GM19099 (cell line): ENCODE measurements at regions not wholly inside any gene's neighbourhood (a gene's known extent, or its start where the extent isn't known, plus 50 kb on each side); places are given as distances from the start of the nearest gene placed in this dataset.

Experiments
- POLR2A ChIP-seq: IDR thresholded peaks from 3 replicates; pipeline ENCODE4 v1.6.1; 2011; ENCODE audit warnings: low read depth; ENCODE audit not compliant: insufficient read length; ENCODE audit errors: extremely low read depth

DNA sequence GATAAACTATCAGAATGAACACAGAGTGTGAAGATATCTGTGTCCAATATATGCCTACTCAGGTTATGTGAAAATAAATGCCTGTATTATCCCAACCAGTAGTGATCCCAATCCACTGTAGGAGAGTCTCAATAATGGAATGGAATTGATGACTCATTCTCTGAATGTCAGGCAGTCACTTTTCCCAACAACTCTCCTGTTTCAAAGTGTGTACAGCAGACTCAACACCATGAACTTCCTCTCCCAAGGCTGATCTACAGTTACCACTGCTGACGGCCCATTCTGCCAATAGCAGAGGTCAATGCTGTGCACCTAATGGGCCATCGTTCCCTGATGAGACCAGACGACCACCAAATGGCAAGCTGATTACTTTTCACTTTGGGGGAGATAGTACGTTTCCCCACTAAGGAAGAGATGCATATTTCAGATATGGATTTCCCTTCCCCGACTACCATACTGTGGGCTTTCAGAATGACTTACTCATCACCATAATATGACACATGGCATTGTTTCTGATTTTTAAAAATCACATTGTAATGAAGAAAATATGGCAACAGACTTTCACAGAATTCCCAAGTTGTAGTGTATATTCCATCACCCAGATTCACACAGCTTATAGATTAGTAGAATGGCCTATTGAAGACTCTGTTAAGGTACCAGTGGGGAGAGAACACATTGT lies 601.7 kb upstream of the VRK2 start:
- no peak for TF ChIP-seq POLR2A

DNA sequence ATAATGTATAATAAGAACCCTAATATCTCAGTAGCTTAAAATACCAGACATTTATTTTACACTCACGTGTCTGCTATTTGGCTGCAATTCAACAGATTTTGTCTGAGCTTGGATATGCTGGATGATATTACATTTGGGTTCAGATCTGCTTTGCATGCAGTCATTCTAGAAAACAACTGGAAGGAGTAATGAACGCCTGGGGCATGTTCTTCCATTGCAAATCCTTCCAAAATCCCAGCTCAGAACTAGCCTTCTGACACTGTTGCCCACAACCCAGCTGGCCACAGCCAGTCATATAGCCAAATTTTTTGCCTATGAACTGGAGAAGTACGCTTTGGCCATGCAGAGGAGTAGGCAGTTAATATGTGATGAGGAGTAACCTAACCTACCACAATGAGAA lies 597.8 kb upstream of the VRK2 start:
- TF ChIP-seq POLR2A: no peak

DNA sequence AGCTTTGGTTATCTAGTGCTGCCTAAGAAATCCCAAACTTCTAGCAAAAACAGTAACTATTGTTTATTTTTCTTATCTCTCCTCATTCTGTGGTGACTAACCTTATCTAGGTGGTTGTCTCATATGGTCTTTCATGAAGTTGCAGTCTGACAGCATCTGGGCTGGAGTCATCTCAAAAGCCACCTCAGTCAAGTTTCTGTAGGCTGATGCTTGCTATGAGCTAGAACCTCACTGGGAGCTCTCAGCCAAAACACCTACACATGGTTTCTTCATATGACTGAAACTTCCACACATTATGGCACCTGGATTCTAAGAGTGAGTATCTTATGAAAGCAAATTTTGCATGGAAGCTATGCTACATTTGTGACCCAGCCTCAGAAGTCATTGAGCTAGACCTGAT lies 596.4 kb upstream of the VRK2 start:
- no peak for TF ChIP-seq POLR2A

DNA sequence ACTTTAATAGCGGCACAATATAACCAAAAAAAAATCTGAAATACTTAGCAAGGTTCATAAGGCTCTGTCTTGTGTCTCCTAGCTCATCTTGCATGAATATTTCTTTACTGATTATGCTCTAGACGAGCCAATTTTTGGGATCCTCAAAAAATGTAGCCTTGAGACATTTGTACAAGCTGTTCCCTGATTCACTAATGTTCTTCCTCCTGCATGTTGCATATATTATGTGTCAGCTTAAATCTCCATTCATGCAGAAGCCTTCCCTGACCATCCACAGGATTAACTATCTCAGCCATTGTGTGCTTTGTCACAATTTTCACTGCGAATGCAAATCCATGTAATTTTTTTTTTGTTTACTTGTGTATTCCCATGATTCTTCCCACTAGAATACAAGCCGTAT lies 594.0 kb upstream of the VRK2 start:
- no peak for TF ChIP-seq POLR2A

DNA sequence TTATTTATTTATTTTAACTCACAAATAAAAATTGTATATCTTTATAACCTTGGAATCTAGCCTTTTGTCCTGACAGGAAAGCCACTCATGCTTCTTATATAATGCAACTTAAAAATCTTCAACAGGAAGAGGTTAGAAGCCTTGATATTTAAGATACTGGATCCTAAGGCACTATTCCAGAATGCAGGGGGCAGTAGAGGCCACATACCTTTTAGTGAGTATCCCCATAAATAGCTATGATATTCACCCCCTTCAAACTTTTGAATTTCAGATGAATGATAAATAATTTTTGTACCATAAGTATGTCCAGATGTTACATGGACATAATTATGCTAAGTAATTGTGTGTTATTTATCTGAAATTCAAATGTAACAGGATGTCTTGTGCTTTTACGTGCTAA lies 592.7 kb upstream of the VRK2 start:
- TF ChIP-seq POLR2A: no peak

DNA sequence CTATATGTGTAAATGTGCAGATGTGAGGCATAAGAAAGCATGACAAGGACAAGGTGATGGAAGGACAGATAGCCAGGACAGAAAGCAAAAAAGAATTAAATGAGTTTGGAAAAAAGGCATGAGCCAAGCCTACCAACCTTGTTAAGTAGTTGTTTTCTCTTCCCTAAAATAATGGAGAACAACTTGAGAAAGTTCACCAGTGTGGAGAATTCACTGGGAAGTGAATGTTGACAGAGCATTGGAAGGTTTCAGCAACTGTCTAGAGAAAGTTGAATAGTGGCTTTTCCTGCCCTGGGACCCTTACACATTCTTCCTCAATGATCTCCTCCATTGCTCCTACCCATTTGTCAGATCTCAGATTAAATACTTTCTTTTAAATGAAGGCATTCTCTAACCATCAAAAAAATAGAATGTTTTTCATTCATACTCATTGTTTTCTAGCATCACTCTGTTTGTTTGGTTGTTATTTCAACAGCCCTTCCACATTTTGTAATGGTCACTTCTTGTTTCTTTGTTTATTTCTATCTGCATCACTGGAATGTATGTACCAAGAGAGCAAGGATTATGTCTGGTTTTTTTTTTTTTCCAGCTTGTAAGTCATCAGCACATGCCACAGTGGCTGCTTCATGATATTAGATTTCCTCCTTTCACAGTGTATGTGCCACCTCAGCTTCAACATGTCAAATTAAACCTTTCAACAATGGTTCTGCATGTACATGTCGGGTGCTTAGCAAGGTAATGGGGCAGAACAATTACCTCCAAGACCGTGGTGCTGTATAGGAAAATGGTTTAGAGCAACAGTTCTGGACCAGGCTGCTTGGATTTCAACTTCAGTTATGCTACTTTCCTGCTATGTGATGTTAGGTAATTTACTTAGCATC lies 586.0 kb upstream of the VRK2 start:
- TF ChIP-seq POLR2A: no peak

DNA sequence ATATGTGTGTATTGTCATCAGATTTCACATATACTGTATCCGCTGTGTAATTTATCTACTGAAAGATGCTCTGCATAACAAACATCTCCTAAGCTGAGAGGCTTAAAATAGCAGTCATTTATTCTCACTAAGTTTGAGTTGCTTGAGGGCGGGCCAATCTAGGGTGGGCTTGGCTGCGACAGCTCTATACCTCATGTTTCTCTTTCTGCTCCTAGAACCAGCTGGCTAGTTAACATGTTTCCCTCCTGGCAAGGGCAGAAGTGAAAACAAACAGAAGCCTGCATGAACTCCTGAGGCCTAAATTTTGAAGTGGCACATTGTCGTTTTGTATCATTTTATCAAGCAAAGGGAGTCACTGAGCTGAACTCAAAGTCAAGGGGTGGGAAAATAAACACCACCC lies 585.0 kb upstream of the VRK2 start:
- TF ChIP-seq POLR2A: no peak

DNA sequence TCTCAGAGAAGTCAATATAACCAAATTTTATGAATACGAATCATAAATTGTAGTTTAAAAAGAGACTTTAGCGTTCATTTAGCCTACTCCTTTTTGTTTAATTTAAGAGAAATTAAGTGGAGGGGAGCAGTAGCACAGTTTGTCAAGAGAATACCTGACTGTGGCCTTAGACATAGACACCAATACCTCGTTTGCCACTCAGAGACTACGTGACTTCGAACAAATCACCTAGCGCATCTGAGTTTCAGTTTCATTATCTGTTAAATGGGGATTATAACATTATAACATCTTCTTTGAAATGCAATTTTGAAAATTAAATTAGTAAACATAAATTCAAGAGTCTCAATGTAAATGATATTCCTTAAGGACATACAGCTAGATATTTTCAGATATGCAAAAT lies 581.5 kb upstream of the VRK2 start:
- no peak for TF ChIP-seq POLR2A

DNA sequence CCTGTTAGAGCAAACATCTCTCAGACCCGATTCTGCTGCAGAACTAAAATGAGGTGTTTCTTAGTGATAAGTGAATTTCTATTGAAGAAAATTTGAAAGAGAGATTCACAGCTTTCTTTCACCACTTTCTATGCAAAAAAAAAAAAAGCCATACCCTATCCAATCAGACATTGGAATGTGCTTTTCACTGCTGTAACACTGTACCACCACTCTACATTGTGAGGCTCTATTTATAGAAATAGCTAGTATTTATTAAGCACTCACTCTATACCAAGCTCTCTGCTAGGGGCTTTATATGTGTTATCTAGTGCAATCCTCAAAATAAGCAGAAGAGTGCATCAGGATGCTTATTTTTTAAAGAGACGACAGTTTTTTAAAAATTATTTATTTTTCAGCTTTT lies 580.6 kb upstream of the VRK2 start:
- TF ChIP-seq POLR2A: no peak

DNA sequence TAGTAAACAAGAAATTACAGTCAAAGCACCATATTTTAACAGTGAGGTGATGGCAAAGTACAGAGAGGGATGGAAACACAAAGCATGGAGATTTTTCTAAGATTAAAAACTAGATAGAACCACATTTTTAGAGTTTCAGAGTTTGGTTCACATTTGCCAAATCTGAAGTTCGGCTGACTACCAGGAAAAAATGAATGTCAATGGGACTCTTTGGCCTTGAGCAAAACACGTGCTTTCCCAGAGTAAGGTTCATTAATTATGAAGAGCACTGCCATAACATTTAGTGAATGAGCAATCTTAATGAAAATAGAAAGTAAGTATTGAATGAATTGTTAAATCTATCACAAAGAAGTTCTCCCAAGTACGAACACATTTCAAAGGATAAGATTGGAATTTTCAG lies 571.2 kb upstream of the VRK2 start:
- TF ChIP-seq POLR2A: no peak

DNA sequence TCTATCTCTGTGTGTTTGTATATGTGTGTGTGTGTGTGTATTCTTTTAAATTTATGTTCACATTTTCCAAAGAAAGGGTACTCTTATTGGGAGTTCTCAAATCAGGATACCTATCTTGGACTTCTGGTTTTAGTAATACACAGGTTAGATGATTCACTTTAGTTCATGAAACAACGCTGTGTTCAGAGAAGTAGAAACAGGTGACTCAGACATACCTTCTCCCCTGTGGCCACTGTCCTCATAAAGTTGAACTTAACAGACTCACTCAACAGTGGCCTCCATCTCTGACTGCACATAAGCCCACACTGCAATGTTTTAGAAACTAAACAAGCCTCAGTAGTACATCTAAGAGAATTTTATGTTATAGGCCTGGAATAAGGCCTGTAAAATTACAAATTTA lies 566.6 kb upstream of the VRK2 start:
- no peak for TF ChIP-seq POLR2A

DNA sequence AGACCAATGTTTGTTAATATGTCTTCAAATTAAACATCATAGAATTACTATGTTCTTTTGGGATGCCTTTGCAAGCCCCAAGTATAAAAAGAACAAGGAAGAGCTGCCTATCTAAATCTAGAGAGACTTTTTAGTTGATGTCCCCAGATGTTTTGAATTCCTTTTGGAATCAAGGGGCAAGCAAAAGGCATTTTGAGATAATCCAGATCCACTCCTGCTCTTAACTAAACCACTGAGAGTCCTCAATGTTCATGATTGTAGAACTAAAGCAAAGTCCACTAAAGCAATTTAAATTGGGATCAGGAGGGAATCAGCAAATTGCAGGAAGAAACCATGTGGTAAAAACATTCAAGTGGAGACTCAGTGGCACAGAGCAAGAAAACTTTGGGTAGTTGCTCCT lies 558.5 kb upstream of the VRK2 start:
- TF ChIP-seq POLR2A: no peak

DNA sequence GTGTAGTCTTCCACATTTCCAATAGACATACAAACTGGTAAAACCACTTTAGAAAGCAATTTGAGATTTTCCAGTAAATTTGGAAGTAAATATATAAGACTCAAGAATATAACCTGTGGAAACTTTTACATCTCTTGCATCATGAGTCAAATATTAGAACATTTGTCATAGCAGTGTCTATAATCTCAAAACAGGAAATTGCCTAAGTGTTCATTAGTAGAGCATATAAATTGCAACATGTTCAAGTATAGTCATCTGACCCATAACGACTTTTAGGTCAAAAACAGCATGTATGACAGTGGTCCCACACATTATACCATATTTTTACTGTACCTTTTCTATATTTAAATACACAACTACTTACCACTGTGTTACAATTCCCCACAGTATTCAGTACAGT lies 555.9 kb upstream of the VRK2 start:
- no peak for TF ChIP-seq POLR2A

DNA sequence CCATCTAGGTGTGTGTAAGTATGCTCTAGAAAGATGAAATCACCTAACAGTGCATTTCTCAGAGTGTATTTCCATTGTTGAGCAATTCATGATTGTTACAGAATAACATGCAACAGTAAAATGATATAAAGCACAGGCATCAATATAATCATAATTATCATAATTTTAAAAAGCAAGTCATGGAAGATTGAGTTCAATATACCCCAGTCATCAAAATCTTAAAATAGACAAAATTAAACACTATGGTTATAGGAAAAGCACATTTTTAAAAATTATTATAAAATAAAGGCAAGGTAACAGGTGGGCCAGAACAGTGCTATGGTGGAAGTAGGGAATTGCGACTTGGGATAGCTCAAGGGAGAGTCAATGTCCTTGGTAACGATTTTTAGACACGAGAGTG lies 555.4 kb upstream of the VRK2 start:
- TF ChIP-seq POLR2A: no peak

DNA sequence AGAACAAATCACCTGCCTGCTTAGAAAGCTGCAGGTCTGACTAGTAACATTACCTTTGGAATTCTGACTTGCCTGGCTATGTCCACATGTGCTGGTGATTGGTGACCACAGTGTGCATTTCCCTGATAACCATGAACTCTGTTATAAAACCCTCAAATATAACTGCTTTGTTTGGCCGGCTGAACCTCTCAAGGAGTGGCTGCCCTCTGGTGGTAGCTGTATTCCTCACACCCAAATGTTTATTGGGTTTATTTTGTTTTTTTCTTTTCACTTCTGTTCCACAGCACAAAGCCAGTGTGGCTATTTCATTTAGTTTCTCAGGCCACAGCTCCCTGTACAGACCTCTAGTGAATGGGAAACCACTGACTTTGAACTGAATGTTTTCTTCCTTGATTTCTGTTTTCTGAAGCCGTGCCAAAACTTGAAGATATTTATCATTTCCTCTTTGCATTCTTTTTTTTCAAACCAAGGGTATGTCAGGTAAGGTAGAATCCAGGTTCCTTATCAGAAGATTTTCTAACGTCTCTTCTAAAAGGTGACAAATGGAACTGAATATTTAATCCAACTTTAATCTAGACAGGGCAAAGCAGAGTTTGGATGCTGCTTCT lies 549.0 kb upstream of the VRK2 start:
- TF ChIP-seq POLR2A: no peak

DNA sequence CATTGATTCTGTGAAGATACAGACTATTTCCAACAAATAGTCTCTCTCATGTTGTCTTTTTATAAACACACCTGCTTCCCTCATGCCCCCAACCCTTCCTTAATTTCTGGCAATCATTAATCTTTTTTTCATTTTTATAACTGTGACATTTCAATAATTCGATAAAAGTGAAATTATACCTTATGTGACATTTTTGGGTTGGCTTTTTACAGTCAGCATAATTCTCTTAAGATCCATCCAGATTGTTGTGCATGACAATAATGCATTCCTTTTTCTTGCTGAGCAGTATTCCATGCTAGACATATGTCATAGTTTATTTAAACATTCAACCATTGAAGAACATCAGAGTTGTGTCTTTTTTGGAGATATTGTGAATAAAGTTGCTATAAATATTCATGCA lies 541.8 kb upstream of the VRK2 start:
- no peak for TF ChIP-seq POLR2A

DNA sequence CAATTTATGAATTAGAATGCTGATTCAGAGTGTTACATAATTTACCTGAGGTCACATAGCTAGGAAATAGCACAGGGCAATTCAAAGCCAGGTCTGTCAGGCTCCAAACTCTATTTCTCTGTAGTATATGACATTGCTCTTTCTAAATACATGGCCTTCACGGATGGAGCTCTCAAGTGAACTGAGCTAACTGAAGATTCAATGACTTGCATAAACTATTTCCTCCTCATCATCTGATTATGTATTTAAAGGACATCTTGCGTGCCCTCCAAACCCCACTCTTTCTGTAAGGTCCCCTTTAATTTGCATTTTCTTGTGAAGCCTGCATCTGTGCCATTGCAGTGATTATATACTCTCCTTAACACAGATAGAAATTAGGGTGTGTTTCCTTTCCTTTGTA lies 537.4 kb upstream of the VRK2 start:
- no peak for TF ChIP-seq POLR2A

DNA sequence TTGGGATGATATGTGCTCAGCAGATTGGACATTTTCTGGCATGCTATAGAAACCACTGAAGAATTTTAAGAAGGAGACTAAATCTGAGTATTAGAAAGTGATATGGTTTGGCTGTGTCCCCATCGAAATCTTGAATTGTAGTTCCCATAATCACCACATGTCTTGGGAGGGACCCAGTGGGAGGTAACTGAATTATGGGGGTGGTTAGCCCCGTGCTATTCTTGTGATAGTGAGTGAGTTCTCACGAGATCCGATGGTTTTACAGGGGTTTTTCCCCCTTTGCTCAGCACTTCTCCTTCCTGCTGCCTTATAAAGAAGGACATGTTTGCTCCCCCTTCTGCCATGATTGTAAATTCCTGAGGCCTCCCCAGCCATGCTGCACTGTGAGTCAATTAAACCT lies 535.9 kb upstream of the VRK2 start:
- TF ChIP-seq POLR2A: no peak
